ENCODE measurements at regions not wholly inside any gene's neighbourhood (a gene's known extent, or its start where the extent isn't known, plus 50 kb on each side); places are given as distances from the start of the nearest gene placed in this dataset.

DNA sequence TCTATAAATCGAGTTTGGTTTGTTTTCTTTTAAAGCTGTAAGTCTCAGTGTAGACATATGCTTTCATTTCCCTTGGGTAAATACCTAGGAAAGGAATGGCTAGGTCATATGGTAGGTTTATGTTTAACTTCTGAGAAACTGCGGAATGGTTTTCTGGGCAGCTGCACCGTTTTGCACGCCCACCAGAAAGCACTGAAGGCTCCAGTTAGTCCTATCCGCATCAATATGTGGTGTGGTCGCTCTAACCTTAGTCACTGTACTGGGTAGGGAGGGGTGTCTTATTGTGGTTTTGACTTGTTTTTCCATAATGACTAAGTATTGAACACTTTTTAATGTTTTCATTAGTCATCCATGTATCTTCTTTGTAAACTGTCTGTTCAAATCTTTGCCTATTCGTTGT lies 279.5 kb upstream of the AKR1E2 start:
- ChIA-PET CTCF (no interaction called here), POLR2A (no interaction called here)
- Histone ChIP-seq H3K27ac (ENCODE audit: low read length) (no peak overlapping the region), H3K36me3 (ENCODE audit: control insufficient read depth, insufficient read depth, low read length) (no peaks in the 10 kb centered on the region), H3K4me1 (ENCODE audit: control insufficient read depth, insufficient read depth, low read length) (no peaks in the 10 kb centered on the region), H3K9me3 (ENCODE audit: control insufficient read depth, insufficient read depth, low read depth, low read length) (peaks cover 3% of the 10 kb centered on the region), H3K4me3 (ENCODE audit: low read depth in 2 of 2, low read length in 2 of 2) (no peak overlapping the region), H3K27me3 (ENCODE audit: control insufficient read depth, insufficient read depth, low read length) (no peaks in the 10 kb centered on the region)
- no TSS peak for BruUV-seq (replicated peaks)
- intact Hi-C loops (cut with micrococcal nuclease; ENCODE audit: unreplicated experiment), result no loop called here
- DNase-seq (ENCODE audit: low read depth, low spot score) (no peak), ATAC-seq (no peak)
- in situ Hi-C loops (cut with HindIII; ENCODE audit: low pct_unique_long_range_greater_than_20kb, low sequenced_read_pairs), result no loop called here
- TF ChIP-seq SIN3A (IDR thresholded peaks at IDR 0.05; ENCODE audit: borderline replicate concordance, insufficient read depth, low read depth, low read length), result no peak
- no peak for TF ChIP-seq POLR2AphosphoS5 (IDR thresholded peaks at IDR 0.05; ENCODE audit: low read depth, low read length)
- TF ChIP-seq TCF7L2 (IDR thresholded peaks at IDR 0.05; ENCODE audit: low read depth, low read length), result no peak
- TF ChIP-seq, protein P1, sequence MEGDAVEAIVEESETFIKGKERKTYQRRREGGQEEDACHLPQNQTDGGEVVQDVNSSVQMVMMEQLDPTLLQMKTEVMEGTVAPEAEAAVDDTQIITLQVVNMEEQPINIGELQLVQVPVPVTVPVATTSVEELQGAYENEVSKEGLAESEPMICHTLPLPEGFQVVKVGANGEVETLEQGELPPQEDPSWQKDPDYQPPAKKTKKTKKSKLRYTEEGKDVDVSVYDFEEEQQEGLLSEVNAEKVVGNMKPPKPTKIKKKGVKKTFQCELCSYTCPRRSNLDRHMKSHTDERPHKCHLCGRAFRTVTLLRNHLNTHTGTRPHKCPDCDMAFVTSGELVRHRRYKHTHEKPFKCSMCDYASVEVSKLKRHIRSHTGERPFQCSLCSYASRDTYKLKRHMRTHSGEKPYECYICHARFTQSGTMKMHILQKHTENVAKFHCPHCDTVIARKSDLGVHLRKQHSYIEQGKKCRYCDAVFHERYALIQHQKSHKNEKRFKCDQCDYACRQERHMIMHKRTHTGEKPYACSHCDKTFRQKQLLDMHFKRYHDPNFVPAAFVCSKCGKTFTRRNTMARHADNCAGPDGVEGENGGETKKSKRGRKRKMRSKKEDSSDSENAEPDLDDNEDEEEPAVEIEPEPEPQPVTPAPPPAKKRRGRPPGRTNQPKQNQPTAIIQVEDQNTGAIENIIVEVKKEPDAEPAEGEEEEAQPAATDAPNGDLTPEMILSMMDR (IDR thresholded peaks at IDR 0.05), result no peak

DNA sequence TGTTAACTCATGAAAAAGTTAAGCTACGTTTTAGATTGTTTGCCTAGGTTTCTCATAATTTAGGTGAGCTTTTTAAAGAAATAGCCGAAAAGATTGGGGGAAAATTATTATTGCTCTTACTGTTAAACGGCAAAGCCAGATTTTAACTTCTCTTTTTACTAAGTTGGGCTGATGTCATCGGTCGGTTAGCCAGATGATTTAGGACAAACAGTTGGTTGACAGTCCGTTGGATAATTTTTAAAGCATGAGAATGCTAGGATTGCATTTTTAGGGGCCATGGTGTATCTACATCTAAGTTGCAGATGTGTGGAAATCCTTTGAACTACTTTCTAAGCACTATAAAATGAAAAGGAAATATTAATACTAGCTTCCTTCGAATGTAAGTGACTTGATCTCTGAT lies 280.9 kb upstream of the AKR1E2 start:
- Histone ChIP-seq H3K27ac (ENCODE audit: low read length) (no peak overlapping the region), H3K4me3 (ENCODE audit: low read depth in 2 of 2, low read length in 2 of 2) (no peak overlapping the region), H3K4me1 (ENCODE audit: control insufficient read depth, insufficient read depth, low read length) (no peaks in the 10 kb centered on the region), H3K36me3 (ENCODE audit: control insufficient read depth, insufficient read depth, low read length) (no peaks in the 10 kb centered on the region), H3K27me3 (ENCODE audit: control insufficient read depth, insufficient read depth, low read length) (no peaks in the 10 kb centered on the region), H3K9me3 (ENCODE audit: control insufficient read depth, insufficient read depth, low read depth, low read length) (peaks cover 3% of the 10 kb centered on the region)
- ATAC-seq, result no peak
- DNase-seq (ENCODE audit: low read depth, low spot score), result no peak
- POLR2A ChIA-PET, result no interaction called here
- TF ChIP-seq POLR2AphosphoS5 (IDR thresholded peaks at IDR 0.05; ENCODE audit: low read depth, low read length) (no peak), TCF7L2 (IDR thresholded peaks at IDR 0.05; ENCODE audit: low read depth, low read length) (no peak), SIN3A (IDR thresholded peaks at IDR 0.05; ENCODE audit: borderline replicate concordance, insufficient read depth, low read depth, low read length) (no peak)
- TF ChIP-seq, protein P1 (IDR thresholded peaks at IDR 0.05), result no peak
- TF ChIP-seq, protein P2, sequence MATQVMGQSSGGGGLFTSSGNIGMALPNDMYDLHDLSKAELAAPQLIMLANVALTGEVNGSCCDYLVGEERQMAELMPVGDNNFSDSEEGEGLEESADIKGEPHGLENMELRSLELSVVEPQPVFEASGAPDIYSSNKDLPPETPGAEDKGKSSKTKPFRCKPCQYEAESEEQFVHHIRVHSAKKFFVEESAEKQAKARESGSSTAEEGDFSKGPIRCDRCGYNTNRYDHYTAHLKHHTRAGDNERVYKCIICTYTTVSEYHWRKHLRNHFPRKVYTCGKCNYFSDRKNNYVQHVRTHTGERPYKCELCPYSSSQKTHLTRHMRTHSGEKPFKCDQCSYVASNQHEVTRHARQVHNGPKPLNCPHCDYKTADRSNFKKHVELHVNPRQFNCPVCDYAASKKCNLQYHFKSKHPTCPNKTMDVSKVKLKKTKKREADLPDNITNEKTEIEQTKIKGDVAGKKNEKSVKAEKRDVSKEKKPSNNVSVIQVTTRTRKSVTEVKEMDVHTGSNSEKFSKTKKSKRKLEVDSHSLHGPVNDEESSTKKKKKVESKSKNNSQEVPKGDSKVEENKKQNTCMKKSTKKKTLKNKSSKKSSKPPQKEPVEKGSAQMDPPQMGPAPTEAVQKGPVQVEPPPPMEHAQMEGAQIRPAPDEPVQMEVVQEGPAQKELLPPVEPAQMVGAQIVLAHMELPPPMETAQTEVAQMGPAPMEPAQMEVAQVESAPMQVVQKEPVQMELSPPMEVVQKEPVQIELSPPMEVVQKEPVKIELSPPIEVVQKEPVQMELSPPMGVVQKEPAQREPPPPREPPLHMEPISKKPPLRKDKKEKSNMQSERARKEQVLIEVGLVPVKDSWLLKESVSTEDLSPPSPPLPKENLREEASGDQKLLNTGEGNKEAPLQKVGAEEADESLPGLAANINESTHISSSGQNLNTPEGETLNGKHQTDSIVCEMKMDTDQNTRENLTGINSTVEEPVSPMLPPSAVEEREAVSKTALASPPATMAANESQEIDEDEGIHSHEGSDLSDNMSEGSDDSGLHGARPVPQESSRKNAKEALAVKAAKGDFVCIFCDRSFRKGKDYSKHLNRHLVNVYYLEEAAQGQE (IDR thresholded peaks at IDR 0.05; ENCODE audit: insufficient read depth in 1 of 2, low read depth in 2 of 2, low read length in 1 of 2), result no peak
- no TSS peak for BruUV-seq (replicated peaks)
- in situ Hi-C loops (cut with HindIII; ENCODE audit: low pct_unique_long_range_greater_than_20kb, low sequenced_read_pairs), result no loop called here
- intact Hi-C loops (cut with micrococcal nuclease; ENCODE audit: unreplicated experiment), result no loop called here
- CTCF ChIA-PET, result no interaction called here

All from Panc1 (cell line).